Fibroblast of the conjunctiva (primary cell): ENCODE measurements at regions not wholly inside any gene's neighbourhood (a gene's known extent, or its start where the extent isn't known, plus 50 kb on each side); places are given as distances from the start of the nearest gene placed in this dataset.
"Not testable (repeated sequence)": the region's sequence is repeated elsewhere in the genome, so short reads cannot be mapped to it uniquely, and the experiment has no call there.

Experiments
- DNase-seq: peaks from one replicate; pipeline ENCODE4 v3.0.0-alpha.2; 2010; ENCODE audit warnings: low read depth

DNA sequence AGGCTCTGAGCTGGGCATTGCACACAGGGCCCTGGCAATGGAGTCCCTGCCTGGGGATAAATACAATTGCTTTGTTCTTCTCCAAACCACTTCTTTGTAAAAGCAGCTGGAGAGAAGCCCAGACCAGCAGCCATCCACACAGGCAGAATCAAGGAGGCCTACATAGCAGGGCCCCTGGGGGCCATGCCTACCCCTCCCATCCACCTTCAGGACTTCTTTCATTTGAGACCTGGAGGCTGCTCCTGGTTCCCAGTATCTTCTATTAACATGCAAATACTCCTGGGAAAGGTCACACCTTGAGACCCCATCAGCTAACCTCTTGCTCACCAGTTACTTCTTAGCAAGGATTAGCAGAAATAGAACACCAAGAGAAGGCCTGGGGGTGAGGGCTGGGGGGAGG is 511.1 kb downstream of the SOX6 start:
- no peak for DNase-seq

GRCh38 chr11:15848631-15849168 is 507.6 kb downstream of the SOX6 start:
- no peak for DNase-seq

DNA sequence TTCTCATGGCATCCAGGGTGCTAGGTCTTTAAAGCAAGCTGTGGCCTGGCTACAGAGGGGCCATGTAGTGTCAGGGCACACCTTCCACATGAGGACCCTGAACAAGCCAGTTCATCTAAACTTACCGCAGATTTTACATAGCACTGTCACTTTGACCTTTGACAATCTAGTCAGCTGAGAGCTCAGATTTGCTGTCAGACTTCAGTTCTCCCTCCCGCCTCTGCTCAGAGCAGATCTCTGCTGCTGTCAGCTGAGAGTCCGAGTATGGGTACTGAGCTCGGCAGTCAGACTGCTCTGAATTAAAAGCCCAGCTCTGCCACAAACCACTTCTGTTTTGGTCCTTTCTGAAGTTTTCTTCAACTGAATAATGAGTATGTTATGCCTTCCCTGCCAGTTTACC is 507.1 kb downstream of the SOX6 start:
- DNase-seq, result no peak

DNA sequence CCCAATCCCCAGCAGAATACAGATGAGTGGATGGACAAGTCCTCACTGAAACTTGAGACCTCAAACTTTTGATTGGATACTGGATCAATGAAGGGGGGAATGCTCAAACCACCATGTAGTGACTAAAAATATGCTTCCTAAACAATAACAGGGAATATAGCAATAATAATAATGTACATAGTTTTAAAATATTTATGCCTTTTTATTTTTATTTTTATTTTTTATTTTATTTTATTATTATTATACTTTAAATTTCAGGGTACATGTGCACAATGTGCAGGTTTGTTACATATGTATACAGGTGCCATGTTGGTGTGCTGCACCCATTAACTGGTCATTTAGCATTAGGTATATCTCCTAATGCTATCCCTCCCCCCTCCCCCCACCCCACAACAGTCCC is 506.0 kb downstream of the SOX6 start:
- not testable (repeated sequence) for DNase-seq

GRCh38 chr11:15851051-15851498 is 505.3 kb downstream of the SOX6 start:
- DNase-seq, result no peak

DNA sequence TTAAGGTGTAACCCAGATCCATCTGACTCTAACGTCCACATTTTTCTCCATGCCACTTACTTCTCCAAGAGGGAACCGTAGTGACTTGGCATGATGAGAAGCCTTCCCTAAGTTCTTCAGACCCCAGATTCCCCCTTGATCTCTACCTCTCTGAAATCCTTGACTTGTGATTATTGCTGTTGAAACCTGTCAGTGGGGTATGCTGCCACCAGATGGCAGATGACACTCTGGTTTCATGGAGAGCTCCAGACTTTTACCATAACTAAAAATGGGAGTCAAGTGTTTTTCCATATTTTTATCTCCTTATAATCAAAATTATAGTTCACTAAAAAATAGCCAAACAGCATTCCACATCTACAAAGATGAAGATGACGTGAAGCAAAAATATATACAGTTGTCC is 504.2 kb downstream of the SOX6 start:
- DNase-seq, result no peak

DNA sequence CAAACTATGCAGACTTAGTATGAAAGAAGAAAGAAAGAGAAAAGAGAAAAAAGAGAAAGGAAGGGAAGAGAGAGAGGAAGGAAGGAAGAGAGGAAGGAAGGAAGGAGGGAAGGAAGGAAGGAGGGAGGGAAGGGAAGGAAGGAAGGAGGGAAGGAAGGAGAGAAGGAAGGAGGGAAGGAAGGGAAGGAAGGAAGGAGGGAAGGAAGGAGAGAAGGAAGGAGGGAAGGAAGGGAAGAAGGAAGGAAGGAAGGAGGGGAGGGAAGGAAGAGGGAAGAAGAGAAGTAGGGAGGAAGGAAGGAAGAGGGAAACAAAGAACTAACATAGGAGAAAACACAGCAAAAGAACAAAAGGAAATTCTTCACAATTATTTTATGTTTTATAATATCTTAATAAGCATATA is 502.1 kb downstream of the SOX6 start:
- DNase-seq, result no peak

- DNase-seq, result no peak
Observed at GRCh38 chr11:15858881-15859280, 497.5 kb downstream of the SOX6 start.

GRCh38 chr11:15859411-15859810 is 496.9 kb downstream of the SOX6 start:
- DNase-seq, result no peak

DNA sequence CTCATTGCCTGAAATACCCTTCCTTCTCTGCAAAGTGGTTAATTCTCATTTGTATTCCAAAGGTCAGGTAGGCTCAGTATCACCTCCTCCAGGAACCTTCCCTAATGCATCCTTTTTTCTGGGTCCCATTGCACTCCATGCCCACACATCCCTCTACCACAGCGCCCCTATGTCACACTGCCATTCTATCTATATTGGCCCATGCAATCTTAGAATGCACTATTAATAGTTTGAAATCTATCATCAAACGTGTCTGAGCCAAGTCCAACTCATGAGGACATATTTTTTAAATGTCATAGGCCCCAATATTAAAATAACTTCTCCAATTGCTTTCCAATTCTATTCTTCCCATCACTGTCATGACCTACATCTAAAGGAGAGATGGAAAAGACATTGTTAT is 495.1 kb downstream of the SOX6 start:
- DNase-seq, result no peak

DNA sequence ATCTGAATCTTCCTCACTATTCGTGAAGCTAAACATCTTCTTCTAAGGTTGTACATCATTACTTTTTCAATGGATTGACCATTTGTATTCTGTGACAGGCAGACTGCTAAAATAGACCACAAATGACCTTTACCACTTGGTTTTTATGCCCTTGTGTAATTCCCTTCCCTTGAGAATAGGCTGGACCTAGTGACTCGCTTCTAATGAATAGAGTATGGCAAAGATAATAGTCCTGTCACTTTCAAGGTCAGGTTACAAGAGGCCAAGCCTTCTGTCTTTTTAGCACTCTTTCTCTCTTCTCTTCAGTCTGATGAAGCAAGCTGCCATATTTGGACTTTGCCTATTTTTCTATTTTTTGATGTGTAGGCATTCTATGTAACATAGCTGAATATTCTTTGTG is 492.9 kb downstream of the SOX6 start:
- no peak for DNase-seq

DNA sequence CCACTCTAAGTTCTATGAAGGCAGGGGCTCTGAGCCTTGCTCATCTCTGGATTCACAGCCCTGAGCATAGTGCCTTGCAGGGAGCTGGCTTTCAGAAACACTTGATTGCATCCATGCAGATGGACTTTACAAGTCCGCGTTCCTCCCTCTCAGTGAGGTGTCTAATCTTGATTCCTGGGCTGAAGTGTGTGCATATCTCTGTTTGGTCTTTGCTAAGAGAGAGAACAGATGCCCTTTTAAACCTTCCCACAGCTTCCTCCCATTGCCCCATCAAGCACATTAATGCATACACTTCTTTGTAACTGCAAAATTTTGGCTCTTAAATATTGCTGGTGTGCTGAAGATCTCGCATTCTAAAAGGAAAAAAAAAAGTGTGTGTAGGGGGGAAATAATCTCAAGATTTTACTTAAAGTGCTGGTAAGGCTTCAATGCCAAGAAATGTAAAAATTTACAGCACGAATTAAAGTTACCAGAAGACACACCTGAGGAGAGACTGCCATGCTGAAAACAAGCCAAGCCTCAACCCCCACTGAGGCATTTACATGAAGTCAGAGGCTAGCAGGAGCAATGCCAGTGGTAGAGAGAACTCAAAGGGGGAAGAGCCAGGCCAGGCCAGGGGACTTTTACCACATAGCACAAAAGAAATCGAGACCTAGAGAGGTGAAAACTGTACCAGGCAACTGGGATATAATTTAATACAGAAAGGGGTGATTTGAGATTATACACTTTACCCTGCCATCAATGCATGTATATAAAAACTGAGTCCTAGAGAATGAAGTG is 492.1 kb downstream of the SOX6 start:
- DNase-seq, result no peak

GRCh38 chr11:15865212-15865987 is 490.9 kb downstream of the SOX6 start:
- no peak for DNase-seq

- DNase-seq, result no peak
Observed at GRCh38 chr11:15867871-15868270, 488.5 kb downstream of the SOX6 start.

DNA sequence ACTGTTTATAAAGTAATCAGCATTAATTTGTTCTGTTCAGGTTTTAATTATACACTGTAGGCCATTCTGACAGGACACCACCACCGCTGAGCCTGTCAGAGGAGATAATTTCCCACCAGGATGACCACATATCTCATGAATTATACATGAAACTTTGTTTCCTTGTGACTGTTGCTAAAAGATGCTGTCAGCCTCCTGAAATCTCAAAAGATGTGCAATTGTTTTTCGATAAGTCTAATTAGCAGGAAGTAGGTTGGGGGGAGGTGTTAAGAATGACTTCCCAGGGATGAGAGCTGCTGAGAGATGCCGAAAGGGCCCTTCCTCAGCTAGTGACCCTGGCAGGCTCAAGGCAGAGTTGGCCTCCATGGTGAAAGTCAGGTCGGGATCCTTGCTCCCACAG is 485.4 kb downstream of the SOX6 start:
- no peak for DNase-seq

DNA sequence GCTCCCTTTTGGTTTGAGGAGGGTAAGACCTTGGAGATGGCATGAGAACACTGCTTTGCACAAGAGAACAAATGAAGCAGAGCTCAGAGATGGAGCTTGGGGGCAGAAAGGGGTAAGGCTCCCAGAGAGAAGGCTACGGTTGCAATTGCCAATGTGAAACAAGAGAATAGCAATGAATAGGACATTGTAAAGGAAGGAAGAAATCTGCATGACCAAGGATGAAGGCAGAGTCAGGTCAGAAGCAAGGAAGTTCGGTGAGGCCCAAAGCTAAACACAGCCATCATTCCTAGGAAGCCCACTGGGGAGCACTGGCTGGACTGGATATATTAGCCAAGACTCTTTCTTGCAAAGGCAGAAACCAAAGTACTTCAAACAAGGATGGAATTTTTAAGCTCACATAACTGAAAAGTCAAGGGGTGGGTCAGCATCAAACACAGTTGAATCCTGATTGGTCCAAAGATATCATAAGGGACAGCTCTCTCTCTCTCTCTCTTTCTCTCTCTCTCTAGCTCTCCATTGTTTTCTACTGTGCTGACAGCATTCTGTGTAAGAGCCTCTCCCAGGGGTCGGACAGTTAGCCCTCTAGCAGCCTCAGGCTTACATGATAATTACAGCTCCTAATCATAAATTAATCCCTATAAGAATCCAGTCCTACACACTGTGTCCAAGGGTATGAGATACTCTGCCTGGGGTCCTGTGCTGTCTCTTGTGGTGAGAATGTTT is 484.3 kb downstream of the SOX6 start:
- DNase-seq, result no peak

DNA sequence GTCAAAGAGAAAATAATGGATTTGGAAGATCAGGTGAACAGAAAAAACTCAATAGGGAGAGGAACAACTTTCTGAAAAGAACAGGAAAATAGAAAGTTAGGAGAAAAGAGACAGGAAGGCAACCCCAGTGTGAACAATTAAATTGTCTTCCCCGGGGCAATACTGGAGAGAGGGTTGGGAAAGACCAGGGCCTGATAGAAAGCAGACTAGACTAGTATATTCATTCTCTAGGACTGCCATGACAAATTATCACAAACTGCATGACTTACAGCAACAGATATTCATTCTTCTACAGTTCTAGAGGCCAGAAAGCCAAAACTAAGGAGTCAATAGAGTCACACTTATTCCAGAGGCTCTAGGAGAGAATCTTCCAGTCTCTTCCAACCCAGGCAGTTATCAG is 482.8 kb downstream of the SOX6 start:
- no peak for DNase-seq

GRCh38 chr11:15874704-15875103 is 481.6 kb downstream of the SOX6 start:
- DNase-seq, result no peak

- DNase-seq, result no peak
Observed at GRCh38 chr11:15875393-15875792, 481.0 kb downstream of the SOX6 start.

- DNase-seq, result no peak
Observed at GRCh38 chr11:15875943-15876342, 480.4 kb downstream of the SOX6 start.

DNA sequence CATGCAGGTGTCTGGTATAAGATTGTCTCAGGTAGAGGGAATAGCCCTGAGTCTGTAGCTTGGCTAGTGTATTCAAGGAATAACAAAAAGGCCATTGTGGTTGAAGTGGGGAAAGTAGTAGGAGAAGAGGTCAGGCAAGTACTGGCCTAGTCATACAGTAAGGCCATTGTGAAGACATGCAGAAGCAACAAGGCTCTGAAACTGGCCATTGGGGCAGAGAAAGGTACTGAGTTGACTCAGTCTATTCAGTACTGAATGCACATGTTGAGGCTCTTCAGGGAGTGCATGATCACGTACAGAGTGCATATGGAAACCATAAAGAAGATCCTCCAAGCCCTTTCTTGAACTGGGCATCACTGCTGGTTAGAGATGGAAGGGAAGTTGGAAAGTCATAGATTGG is 477.6 kb downstream of the SOX6 start:
- no peak for DNase-seq

DNA sequence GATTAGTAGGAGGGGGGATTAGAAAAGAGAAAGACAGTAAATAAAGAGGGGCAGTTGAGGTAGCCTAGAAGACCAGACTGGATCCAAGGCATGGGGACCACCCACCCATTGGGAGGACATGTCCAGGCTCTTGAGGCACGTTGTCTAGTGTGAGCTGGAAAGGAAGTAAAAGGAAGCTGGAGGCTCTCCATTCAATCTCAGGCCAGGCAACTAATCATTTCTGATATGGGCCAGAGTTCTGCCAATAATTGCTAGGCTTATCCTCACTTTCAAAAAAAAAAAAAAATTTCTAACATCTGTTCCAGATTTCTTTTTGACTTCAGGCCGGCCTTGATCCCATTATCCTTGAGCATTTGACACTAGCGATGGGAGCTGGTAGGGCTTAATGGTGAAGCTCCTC is 476.1 kb downstream of the SOX6 start:
- DNase-seq, result no peak
